HepG2 (cell line): ENCODE measurements at regions not wholly inside any gene's neighbourhood (a gene's known extent, or its start where the extent isn't known, plus 50 kb on each side); places are given as distances from the start of the nearest gene placed in this dataset.

Experiments
- ATAC-seq: fragments of 200-7000 bp; cut with Tn5 transposase; 3 replicates; pipeline ENCODE4 v1.9.1; 2020; ENCODE audit warnings: mild to moderate bottlenecking, moderate library complexity
- BruUV-seq: library from RNA; stranded (reverse); fragments of 400-500 nt; replicated peaks from 2 replicates; lab custom pipeline; 2021; lab: Mats Ljungman, UMichigan
- CTCF ChIA-PET: fragments of 300-600 bp; formaldehyde crosslinking; extraction: SDS; loops from one replicate; lab custom pipeline; 2021; ENCODE audit warnings: low total read pairs, inconsistent platforms, low intra/inter-chr PET ratio; lab: Yijun Ruan, JAX
- POLR2A ChIA-PET: fragments of 350-600 bp; sonication (Branson Sonifier 250); formaldehyde crosslinking; loops from one replicate; lab custom pipeline; 2020; ENCODE audit warnings: antibody characterized with exemption, inconsistent platforms; lab: Yijun Ruan, JAX
- DNase-seq: peaks from one replicate; pipeline ENCODE4 v3.0.0-alpha.2; 2015; ENCODE audit warnings: low spot score
- FAIRE-seq: peaks from 3 replicates; lab custom pipeline; 2011; peaks lifted over from hg19 to GRCh38; lab: Jason Lieb, UNC
- H2AFZ ChIP-seq: one replicate; pipeline ENCODE4 v1.6.1; 2011; ENCODE audit warnings: low read length, inconsistent platforms
- H3K27ac ChIP-seq: fragments of 300-600 bp; 3 replicates; pipeline ENCODE4 v1.8.0; 2011; ENCODE audit warnings: mixed run types, mild to moderate bottlenecking, mixed read lengths, low read length, inconsistent platforms; ENCODE audit not compliant: insufficient read depth; ENCODE audit errors: extremely low read length
- H3K27me3 ChIP-seq, 2 experiments: fragments of 200-600 bp in 1 of 2; 2 replicates in 1 of 2; 3 replicates in 1 of 2; pipeline versions ENCODE4 v1.6.0 to v1.8.0; 2011; ENCODE audit warnings: low read length in 2 of 2, mild to moderate bottlenecking in 2 of 2, moderate library complexity in 2 of 2, inconsistent platforms in 1 of 2; ENCODE audit not compliant: insufficient read depth in 2 of 2, control insufficient read depth in 1 of 2
- H3K36me3 ChIP-seq, 2 experiments: fragments of 200-600 bp in 1 of 2; replicated peaks in 1 of 2; 2 replicates in 1 of 2; 3 replicates in 1 of 2; pipeline versions ENCODE4 v1.5.1 to v1.8.0; 2011; ENCODE audit warnings: low read length in 2 of 2, inconsistent platforms in 1 of 2; ENCODE audit not compliant: insufficient read depth in 2 of 2, control insufficient read depth in 1 of 2
- H3K4me1 ChIP-seq: 2 replicates; pipeline ENCODE4 v1.5.1; 2012; ENCODE audit warnings: low read length, inconsistent platforms; ENCODE audit not compliant: insufficient read depth
- H3K4me2 ChIP-seq: 2 replicates; pipeline ENCODE4 v1.6.0; 2011; ENCODE audit warnings: low read depth, low read length, inconsistent platforms
- H3K4me3 ChIP-seq, 3 experiments: fragments of 200-600 bp in 1 of 3; sonication (generic), shearing (Covaris generic) in 1 of 3; replicated peaks in 1 of 3; 2 replicates each; pipeline ENCODE4 v1.5.1; 2011 to 2016; ENCODE audit warnings: low read length in 3 of 3, inconsistent platforms in 2 of 3, low read depth in 2 of 3, mild to moderate bottlenecking in 2 of 3, control low read depth in 1 of 3, mixed read lengths in 1 of 3; ENCODE audit not compliant: insufficient read depth in 1 of 3
- H3K79me2 ChIP-seq: one replicate; pipeline ENCODE4 v1.6.1; 2011; ENCODE audit warnings: low read length, inconsistent platforms; ENCODE audit not compliant: insufficient read depth
- H3K9ac ChIP-seq: 2 replicates; pipeline ENCODE4 v1.6.0; 2011; ENCODE audit warnings: mild to moderate bottlenecking, low read depth, low read length, inconsistent platforms; ENCODE audit not compliant: insufficient read depth
- H3K9me3 ChIP-seq: 2 replicates; pipeline ENCODE4 v1.5.1; 2012; ENCODE audit warnings: mild to moderate bottlenecking, low read length
- H4K20me1 ChIP-seq: 2 replicates; pipeline ENCODE4 v1.6.0; 2011; ENCODE audit warnings: inconsistent platforms, mild to moderate bottlenecking, low read length, moderate library complexity; ENCODE audit not compliant: insufficient read depth
- ATF7-NPFF ChIP-seq: sonication (generic); formaldehyde crosslinking; IDR thresholded peaks from 2 replicates; pipeline ENCODE4 v1.8.1; 2023; ENCODE audit warnings: mild to moderate bottlenecking, low read depth, missing genetic modification reagents, moderate library complexity
- BRD4 ChIP-seq: sonication (generic); formaldehyde crosslinking; IDR thresholded peaks from 2 replicates; pipeline ENCODE4 v1.4.0; 2020; ENCODE audit warnings: missing genetic modification reagents
- SP4 ChIP-seq: sonication (generic); formaldehyde crosslinking; IDR thresholded peaks from 2 replicates; pipeline ENCODE4 v1.8.1; 2023; ENCODE audit warnings: mild to moderate bottlenecking, missing genetic modification reagents
- YY1 ChIP-seq: IDR thresholded peaks from 2 replicates; pipeline ENCODE4 v1.6.1; 2011; ENCODE audit warnings: low read length, low read depth, moderate library complexity, mild to moderate bottlenecking; ENCODE audit not compliant: insufficient read depth, insufficient replicate concordance
- ZBTB3 ChIP-seq: sonication (generic); formaldehyde crosslinking; IDR thresholded peaks from 2 replicates; pipeline ENCODE4 v1.4.0; 2020; ENCODE audit warnings: low read depth, mild to moderate bottlenecking, moderate library complexity, missing genetic modification reagents, borderline replicate concordance
- ZNF766 ChIP-seq: sonication (generic); formaldehyde crosslinking; IDR thresholded peaks from 2 replicates; pipeline ENCODE4 v1.5.0; 2020; ENCODE audit warnings: missing genetic modification reagents, borderline replicate concordance
- ZNF816 ChIP-seq: sonication (generic); formaldehyde crosslinking; IDR thresholded peaks from 2 replicates; pipeline ENCODE4 v1.8.0; 2022; ENCODE audit warnings: missing genetic modification reagents, mild to moderate bottlenecking, borderline replicate concordance
- WGBS: methylation state at CpG from one replicate; pipeline ENCODE4 v1.1.6; 2017; ENCODE audit warnings: low lambda C conversion rate; 5-methylcytosine and 5-hydroxymethylcytosine counted together
- in situ Hi-C: cut with HindIII; loops from 2 replicates; pipeline ENCODE4 v1.10.0; 2017; ENCODE audit warnings: low pct_unique_long_range_greater_than_20kb; ENCODE audit not compliant: extremely low pct_ligation_motif_present
- intact Hi-C: fragments of 100-400 bp; cut with micrococcal nuclease; formaldehyde crosslinking; loops from one replicate; pipeline ENCODE4 v1.10.0; 2022; ENCODE audit not compliant: unreplicated experiment
- TF ChIP-seq, protein P1 (sequence below): sonication (generic); formaldehyde crosslinking; IDR thresholded peaks from 2 replicates; pipeline ENCODE4 v1.4.0; 2020; ENCODE audit warnings: mild to moderate bottlenecking, missing genetic modification reagents, borderline replicate concordance
- TF ChIP-seq, protein P2 (sequence below): sonication (generic); formaldehyde crosslinking; IDR thresholded peaks from 2 replicates; pipeline ENCODE4 v1.4.0; 2020; ENCODE audit warnings: mild to moderate bottlenecking, missing genetic modification reagents, borderline replicate concordance
- TF ChIP-seq, protein P3 (sequence below): sonication (generic); formaldehyde crosslinking; IDR thresholded peaks from 2 replicates; pipeline ENCODE4 v1.9.0; 2021; ENCODE audit warnings: mild to moderate bottlenecking, missing genetic modification reagents

DNA sequence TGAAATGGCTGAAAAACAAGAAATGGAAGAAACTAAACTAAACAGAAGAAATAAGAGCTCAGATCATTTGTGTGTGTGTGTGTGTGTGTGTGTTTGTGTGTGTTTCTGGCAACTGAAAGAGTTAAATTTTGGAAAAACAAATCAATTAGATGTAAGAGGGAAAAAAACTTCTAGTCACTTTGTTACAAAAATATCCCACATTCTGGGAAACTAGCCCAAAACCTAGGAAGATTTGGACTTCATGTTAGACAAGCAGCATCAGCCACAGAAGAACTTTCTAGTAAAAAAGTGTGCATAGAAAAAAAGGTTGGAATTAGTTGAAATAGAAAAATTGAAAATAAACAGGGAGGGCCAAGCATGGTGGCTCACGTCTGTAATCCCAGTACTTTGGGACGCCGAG is 111.6 kb upstream of the PRKG2 start:
- in situ Hi-C loops = no loop called here
- H3K4me3 ChIP-seq = no peak overlapping the region
- H3K9ac ChIP-seq = no peak overlapping the region
- no peaks in the 10 kb centered on the region for H3K4me1 ChIP-seq
- no peak overlapping the region for H2AFZ ChIP-seq
- FAIRE-seq (no peak), DNase-seq (no peak), ATAC-seq (no peak)
- no peaks in the 10 kb centered on the region for H3K27me3 ChIP-seq
- ChIA-PET CTCF (no interaction called here), POLR2A (no interaction called here)
- intact Hi-C loops = no loop called here
- H3K4me2 ChIP-seq = no peak overlapping the region
- 64% methylated on average over 3 of the region's 3 CpGs for WGBS
- H3K9me3 ChIP-seq = no peaks in the 10 kb centered on the region
- no peaks in the 10 kb centered on the region for H3K36me3 ChIP-seq
- no peak overlapping the region for H3K27ac ChIP-seq
- no peaks in the 10 kb centered on the region for H3K79me2 ChIP-seq
- no TSS peak for BruUV-seq
- no peaks in the 10 kb centered on the region for H4K20me1 ChIP-seq
- no peak for TF ChIP-seq SP4
- no peak for TF ChIP-seq ZNF816
- TF ChIP-seq ATF7-NPFF (CRISPR knock-in tag) = no peak
- TF ChIP-seq, protein P1, sequence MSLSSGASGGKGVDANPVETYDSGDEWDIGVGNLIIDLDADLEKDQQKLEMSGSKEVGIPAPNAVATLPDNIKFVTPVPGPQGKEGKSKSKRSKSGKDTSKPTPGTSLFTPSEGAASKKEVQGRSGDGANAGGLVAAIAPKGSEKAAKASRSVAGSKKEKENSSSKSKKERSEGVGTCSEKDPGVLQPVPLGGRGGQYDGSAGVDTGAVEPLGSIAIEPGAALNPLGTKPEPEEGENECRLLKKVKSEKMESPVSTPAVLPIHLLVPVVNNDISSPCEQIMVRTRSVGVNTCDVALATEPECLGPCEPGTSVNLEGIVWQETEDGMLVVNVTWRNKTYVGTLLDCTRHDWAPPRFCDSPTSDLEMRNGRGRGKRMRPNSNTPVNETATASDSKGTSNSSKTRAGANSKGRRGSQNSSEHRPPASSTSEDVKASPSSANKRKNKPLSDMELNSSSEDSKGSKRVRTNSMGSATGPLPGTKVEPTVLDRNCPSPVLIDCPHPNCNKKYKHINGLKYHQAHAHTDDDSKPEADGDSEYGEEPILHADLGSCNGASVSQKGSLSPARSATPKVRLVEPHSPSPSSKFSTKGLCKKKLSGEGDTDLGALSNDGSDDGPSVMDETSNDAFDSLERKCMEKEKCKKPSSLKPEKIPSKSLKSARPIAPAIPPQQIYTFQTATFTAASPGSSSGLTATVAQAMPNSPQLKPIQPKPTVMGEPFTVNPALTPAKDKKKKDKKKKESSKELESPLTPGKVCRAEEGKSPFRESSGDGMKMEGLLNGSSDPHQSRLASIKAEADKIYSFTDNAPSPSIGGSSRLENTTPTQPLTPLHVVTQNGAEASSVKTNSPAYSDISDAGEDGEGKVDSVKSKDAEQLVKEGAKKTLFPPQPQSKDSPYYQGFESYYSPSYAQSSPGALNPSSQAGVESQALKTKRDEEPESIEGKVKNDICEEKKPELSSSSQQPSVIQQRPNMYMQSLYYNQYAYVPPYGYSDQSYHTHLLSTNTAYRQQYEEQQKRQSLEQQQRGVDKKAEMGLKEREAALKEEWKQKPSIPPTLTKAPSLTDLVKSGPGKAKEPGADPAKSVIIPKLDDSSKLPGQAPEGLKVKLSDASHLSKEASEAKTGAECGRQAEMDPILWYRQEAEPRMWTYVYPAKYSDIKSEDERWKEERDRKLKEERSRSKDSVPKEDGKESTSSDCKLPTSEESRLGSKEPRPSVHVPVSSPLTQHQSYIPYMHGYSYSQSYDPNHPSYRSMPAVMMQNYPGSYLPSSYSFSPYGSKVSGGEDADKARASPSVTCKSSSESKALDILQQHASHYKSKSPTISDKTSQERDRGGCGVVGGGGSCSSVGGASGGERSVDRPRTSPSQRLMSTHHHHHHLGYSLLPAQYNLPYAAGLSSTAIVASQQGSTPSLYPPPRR (CRISPR knock-in tag) = no peak
- TF ChIP-seq YY1 = no peak
- TF ChIP-seq ZBTB3 (CRISPR knock-in tag) = no peak
- TF ChIP-seq, protein P2, sequence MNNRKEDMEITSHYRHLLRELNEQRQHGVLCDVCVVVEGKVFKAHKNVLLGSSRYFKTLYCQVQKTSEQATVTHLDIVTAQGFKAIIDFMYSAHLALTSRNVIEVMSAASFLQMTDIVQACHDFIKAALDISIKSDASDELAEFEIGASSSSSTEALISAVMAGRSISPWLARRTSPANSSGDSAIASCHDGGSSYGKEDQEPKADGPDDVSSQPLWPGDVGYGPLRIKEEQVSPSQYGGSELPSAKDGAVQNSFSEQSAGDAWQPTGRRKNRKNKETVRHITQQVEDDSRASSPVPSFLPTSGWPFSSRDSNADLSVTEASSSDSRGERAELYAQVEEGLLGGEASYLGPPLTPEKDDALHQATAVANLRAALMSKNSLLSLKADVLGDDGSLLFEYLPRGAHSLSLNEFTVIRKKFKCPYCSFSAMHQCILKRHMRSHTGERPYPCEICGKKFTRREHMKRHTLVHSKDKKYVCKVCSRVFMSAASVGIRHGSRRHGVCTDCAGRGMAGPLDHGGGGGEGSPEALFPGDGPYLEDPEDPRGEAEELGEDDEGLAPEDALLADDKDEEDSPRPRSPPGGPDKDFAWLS (CRISPR knock-in tag) = no peak
- no peak for TF ChIP-seq ZNF766
- TF ChIP-seq, protein P3, sequence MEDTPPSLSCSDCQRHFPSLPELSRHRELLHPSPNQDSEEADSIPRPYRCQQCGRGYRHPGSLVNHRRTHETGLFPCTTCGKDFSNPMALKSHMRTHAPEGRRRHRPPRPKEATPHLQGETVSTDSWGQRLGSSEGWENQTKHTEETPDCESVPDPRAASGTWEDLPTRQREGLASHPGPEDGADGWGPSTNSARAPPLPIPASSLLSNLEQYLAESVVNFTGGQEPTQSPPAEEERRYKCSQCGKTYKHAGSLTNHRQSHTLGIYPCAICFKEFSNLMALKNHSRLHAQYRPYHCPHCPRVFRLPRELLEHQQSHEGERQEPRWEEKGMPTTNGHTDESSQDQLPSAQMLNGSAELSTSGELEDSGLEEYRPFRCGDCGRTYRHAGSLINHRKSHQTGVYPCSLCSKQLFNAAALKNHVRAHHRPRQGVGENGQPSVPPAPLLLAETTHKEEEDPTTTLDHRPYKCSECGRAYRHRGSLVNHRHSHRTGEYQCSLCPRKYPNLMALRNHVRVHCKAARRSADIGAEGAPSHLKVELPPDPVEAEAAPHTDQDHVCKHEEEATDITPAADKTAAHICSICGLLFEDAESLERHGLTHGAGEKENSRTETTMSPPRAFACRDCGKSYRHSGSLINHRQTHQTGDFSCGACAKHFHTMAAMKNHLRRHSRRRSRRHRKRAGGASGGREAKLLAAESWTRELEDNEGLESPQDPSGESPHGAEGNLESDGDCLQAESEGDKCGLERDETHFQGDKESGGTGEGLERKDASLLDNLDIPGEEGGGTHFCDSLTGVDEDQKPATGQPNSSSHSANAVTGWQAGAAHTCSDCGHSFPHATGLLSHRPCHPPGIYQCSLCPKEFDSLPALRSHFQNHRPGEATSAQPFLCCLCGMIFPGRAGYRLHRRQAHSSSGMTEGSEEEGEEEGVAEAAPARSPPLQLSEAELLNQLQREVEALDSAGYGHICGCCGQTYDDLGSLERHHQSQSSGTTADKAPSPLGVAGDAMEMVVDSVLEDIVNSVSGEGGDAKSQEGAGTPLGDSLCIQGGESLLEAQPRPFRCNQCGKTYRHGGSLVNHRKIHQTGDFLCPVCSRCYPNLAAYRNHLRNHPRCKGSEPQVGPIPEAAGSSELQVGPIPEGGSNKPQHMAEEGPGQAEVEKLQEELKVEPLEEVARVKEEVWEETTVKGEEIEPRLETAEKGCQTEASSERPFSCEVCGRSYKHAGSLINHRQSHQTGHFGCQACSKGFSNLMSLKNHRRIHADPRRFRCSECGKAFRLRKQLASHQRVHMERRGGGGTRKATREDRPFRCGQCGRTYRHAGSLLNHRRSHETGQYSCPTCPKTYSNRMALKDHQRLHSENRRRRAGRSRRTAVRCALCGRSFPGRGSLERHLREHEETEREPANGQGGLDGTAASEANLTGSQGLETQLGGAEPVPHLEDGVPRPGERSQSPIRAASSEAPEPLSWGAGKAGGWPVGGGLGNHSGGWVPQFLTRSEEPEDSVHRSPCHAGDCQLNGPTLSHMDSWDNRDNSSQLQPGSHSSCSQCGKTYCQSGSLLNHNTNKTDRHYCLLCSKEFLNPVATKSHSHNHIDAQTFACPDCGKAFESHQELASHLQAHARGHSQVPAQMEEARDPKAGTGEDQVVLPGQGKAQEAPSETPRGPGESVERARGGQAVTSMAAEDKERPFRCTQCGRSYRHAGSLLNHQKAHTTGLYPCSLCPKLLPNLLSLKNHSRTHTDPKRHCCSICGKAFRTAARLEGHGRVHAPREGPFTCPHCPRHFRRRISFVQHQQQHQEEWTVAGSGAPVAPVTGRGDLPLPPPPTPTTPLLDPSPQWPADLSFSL (CRISPR knock-in tag) = no peak
- TF ChIP-seq BRD4 (CRISPR knock-in tag) = no peak
